Activated effector memory CD4-positive, alpha-beta T cell treated with anti-CD3 and anti-CD28 coated beads, Interleukin-2, amount 50 U/mL, for 16 hours (primary cell): ENCODE measurements at regions not wholly inside any gene's neighbourhood (a gene's known extent, or its start where the extent isn't known, plus 50 kb on each side); places are given as distances from the start of the nearest gene placed in this dataset.
"Not testable (repeated sequence)": the region's sequence is repeated elsewhere in the genome, so short reads cannot be mapped to it uniquely, and the experiment has no call there.

Experiments used
- DNase-seq: peaks from one replicate; pipeline ENCODE4 v3.0.0-alpha.2; 2020

DNA sequence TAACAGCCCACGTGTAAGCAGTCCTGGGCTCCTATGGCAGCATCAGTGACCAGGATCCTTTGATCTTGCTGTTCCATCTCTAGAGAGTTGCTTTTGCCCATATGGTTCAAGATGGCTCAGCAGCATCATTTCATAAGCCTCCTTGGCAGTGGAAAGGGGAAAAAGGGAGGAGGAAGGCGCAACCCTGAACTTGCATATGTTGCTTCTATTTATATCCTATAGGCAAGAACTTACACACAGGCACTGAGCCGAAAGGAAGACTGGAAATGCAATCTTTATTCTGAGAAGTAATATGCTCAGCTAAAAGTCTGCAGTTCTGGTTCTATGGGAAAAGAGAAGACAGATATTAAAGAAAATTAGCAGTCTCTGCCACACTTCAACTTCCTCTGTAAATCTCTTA is 167.7 kb upstream of the PLXNC1 start:
- no peak for DNase-seq

DNA sequence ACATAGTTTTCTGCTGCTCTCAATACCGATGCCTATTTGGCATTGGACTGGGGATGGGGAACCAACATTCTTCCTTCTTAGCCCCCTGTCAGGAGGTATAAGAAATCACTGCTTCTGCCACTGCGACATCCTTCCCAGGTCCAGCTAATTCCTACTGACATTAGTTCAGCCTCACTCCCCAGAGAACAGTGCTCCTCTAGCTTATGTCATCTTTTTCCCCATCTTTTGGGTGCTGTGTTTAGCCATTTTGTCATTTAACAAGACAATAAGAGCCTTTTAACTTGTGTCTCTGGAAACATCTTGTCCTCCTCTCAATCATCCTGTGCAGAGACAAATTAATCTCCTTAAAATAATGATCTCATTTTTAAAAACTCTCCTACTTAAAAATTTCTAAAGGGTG is 167.0 kb upstream of the PLXNC1 start:
- no peak for DNase-seq

DNA sequence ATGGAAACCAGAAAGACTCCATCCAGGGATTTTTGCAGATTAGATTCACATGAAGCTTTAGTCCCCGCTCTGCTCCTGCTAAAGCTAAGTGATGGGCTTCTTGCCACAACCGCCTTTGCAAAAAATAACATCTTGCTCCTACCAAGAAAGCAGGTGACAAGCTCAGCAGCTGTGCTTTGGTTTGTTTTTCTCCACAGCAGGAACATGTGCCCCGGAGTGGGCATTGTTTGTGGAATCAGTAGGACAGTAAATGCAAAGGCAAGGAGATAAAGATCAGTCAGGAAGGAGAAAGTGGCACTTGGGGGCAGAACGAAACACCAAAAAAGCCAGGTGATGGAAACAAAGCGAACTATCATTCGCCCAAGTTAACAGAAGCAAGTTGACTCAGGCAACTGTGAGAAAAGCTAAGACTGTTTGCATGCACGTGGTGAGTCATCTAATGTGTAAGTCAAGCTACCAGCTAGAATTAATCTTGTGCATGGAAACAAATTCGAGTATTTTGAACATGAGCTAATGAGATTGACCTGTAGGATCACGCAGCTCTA is 165.5 kb upstream of the PLXNC1 start:
- DNase-seq = no peak

- DNase-seq = no peak
Observed at GRCh38 chr12:93984005-93984404, 164.4 kb upstream of the PLXNC1 start.

- no peak for DNase-seq
Observed at GRCh38 chr12:93989949-93990348, 158.4 kb upstream of the PLXNC1 start.

- DNase-seq = no peak
Observed at GRCh38 chr12:93990832-93991803, 157.3 kb upstream of the PLXNC1 start.

DNA sequence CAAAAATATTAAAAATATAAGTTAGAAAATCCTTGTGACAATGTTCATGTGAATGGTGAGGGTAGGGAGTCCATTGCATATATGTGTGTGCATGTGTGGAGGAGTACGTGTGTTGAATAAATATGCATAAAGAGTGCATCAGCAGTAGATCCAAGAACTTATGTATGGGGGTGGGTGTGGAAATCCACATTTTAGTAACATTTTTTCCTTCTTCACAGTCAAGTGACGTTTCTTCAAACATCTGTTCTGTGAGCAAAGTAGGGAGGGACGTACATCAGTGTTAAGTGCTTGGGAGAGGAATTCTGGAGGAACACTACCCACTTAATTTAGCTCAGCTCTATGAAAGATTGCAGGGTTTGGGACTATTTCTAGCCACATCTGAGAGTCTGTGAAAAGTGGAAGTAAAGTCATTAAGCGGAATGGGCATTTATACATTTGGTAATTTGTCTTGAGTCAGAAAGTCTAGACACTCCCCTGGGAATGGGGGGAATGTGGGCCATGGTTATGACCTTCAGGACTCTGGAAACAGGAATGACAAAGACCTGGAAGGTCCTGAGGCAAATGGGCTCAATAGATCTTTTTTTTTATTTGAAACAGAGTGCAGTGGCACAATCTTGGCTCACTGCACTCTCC is 156.4 kb upstream of the PLXNC1 start:
- DNase-seq = no peak

DNA sequence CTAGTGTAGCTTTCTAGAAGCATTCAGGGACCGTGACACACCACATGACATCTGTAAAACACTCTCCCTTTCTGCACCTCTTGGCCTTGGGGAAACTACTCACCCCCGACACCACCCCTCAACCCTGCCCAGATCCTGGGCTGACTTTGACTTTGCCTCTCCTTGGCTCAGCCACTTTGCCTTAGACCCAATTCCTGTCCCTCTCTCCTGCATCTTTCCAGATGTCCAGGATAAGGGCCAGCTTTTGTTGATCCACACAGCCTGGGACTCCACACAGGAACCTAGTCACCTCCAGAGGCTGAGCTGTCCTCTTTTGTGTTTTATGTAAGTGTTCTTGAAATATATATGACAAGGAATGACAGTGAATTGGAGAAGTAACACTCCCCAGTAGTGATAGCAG is 153.7 kb upstream of the PLXNC1 start:
- no peak for DNase-seq

GRCh38 chr12:93996321-93996720 is 152.1 kb upstream of the PLXNC1 start:
- no peak for DNase-seq

DNA sequence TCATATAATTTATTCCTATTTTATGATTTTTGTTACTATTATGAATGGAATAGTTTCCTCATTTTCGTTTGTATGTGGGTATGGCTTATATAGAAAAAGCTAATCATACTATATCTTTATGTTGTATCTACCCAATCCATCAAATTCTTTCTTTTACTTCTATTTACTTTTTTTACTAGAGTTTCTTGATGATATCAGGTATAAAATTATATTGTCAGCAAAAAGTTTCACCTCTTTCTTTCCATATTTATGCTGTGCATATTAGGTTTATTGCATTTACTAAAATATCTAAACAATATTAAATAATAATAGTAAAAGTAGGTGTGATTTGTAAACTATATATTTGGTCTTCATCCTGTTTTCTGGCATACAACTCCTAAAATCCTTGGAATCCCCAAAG is 146.7 kb upstream of the PLXNC1 start:
- DNase-seq = no peak

- DNase-seq = not testable (repeated sequence)
Observed at GRCh38 chr12:94002925-94003324, 145.5 kb upstream of the PLXNC1 start.

DNA sequence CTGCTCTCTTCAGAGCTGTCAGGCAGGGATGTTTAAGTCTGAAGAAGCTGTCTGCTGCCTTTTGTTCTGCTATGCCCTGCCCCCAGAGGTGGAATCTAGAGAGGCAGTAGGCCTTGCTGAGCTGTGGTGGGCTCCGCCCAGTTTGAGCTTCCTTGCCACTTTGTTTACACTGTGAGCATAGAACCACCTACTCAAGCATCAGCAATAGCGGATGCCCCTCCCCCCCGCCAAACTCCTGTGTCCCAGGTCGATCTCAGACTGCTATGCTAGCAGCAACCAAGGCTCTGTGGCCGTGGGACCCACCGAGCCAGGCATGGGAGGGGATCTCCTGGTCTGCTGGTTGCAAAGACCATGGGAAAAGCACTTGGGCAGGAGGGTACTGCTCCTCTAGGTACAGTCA is 140.5 kb upstream of the PLXNC1 start:
- peak; percentile 78 for DNase-seq

- no peak for DNase-seq
Observed at GRCh38 chr12:94010307-94010706, 138.1 kb upstream of the PLXNC1 start.

- no peak for DNase-seq
Observed at GRCh38 chr12:94012071-94012470, 136.3 kb upstream of the PLXNC1 start.

DNA sequence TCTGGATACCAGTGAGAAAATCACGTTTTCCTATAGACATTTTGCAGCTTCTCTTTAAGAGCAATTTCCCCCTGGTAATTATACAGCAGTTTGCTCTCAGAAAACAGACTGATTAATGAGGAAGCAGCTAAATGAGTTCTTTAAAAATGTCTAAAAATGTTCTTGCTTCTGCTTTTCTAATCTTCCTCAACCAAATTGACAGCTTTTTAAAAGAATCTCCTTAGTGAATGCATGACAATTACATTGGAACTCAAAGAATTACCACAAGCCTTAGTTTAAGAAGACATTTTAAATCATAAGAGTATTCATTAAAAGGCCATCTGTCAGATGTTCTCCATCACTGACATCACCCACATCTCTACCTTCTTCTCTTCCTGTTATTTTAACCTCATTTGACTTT is 135.8 kb upstream of the PLXNC1 start:
- no peak for DNase-seq

GRCh38 chr12:94017247-94017646 is 131.1 kb upstream of the PLXNC1 start:
- not testable (repeated sequence) for DNase-seq

- no peak for DNase-seq
Observed at GRCh38 chr12:94020335-94020734, 128.0 kb upstream of the PLXNC1 start.

GRCh38 chr12:94023879-94024278 is 124.5 kb upstream of the PLXNC1 start:
- DNase-seq = no peak

DNA sequence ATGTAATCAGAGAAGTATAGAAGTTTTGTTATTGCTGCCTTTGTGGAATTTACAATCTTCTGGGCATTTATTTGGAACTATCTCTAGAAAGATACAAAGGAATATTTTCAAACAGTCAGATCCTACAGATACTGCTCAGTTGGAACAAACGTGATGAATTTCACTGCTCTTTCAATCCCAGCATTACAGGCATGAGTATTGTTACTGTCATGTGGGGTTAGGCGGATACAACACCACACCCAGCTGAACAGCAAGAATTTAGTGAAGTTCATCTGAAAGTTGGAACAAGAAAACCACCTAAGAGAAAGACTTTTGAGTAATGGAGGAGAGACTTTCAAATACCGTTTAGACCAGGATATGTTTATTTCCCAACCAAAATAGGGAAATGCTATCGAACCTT is 123.3 kb upstream of the PLXNC1 start:
- no peak for DNase-seq

DNA sequence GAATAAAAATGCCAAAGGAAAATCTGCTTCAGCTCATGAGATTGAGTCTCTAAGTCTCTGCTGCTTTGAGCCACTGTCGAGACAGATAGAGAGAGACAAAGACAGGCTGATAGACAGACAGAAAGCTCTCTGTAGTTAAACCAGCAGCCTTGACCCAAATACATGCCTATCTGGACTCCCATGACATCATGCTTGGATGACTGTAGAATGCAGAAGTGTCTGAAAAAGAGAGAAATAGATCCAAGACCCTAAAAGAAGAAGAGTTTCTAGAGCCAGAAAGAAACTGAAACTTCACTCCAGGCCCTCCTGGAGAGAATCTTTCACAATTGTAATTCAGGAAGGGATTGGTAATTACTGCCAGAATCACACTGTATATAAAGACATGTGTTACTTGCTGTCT is 122.6 kb upstream of the PLXNC1 start:
- DNase-seq = no peak

DNA sequence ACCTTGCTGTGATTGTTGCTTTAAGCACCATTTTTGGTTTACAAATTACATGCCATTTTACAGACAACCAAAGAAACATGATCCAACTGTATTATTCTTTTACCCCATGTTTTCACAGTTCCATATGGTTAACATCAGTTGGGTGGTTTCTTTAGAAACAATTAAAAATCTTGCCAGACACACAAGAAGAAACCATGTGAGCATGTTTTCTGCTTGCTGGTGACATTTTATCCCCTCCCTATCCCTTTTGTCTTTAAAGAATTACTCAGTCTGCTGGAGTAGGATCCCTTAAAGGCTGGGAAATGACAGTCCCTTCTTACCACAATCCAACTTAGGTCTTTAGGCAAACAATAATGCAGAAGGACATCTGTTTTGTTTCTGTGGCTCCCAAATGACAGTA is 121.8 kb upstream of the PLXNC1 start:
- no peak for DNase-seq

GRCh38 chr12:94027561-94027960 is 120.8 kb upstream of the PLXNC1 start:
- no peak for DNase-seq

DNA sequence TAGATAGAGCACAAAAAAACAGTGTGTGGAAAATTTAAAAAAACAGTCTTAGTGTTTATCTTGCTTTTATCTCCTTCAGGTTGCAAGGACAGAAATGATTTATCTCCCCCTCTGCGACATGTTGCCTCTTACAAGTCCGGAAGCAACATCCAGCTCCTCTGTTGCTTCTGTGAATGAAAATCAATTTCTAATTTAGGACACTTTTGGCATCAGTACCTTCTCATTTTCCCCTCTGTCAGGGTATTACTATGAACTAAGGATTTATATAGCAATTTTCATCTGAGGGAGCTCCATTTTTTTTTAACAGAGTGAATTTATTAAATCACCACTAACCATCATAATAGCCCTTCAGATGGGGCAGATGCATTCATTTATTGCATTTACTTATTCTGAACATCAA is 116.6 kb upstream of the PLXNC1 start:
- DNase-seq = no peak

- no peak for DNase-seq
Observed at GRCh38 chr12:94032368-94032767, 116.0 kb upstream of the PLXNC1 start.
